Ishikawa (cell line): ENCODE measurements at regions not wholly inside any gene's neighbourhood (a gene's known extent, or its start where the extent isn't known, plus 50 kb on each side); places are given as distances from the start of the nearest gene placed in this dataset.

Source experiments
- EGR1 ChIP-seq: IDR thresholded peaks from 2 replicates; pipeline ENCODE4 v1.6.1; 2012
- EP300 ChIP-seq: IDR thresholded peaks from 2 replicates; pipeline ENCODE4 v1.6.1; 2012; ENCODE audit warnings: borderline replicate concordance
- FOXM1 ChIP-seq: IDR thresholded peaks from 2 replicates; pipeline ENCODE4 v1.6.1; 2012; ENCODE audit warnings: low read depth, borderline replicate concordance
- MAX ChIP-seq: IDR thresholded peaks from 2 replicates; pipeline ENCODE4 v1.6.1; 2012
- RAD21 ChIP-seq: IDR thresholded peaks from 2 replicates; pipeline ENCODE4 v1.6.1; 2012; ENCODE audit warnings: low read depth

GRCh38 chr12:93135286-93136239 is 206.5 kb upstream of the EEA1 start:
- TF ChIP-seq EP300: no peak
- TF ChIP-seq MAX: no peak
- no peak for TF ChIP-seq FOXM1
- TF ChIP-seq EGR1: no peak
- no peak for TF ChIP-seq RAD21
